Amniotic epithelial cell (primary cell): ENCODE measurements at regions not wholly inside any gene's neighbourhood (a gene's known extent, or its start where the extent isn't known, plus 50 kb on each side); places are given as distances from the start of the nearest gene placed in this dataset.

Source experiments
- DNase-seq: peaks from one replicate; pipeline ENCODE4 v3.0.0-alpha.2; 2010; ENCODE audit warnings: low read depth

DNA sequence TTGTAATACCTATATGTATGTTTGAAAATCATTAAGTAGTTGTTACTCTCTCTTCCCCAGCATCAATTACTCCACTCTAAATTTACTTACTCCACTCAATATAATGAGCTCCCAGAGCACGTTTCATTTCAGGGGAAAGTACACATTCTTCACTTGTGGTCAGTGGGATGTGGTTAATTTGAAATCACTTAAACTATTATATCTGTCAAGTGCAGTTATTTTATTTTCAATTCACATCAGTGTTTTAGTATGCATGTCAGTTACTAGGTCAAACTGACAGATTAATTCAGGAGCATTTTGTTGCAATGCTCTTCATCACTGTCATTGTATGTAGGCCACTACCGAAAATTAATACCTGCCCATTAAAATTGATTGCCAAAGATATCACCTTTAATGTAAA is 376.1 kb downstream of the ZIC4 start:
- DNase-seq = no peak

GRCh38 chr3:147015334-147015733 is 391.0 kb downstream of the ZIC4 start:
- no peak for DNase-seq

- DNase-seq = no peak
These were observed 397.5 kb downstream of the ZIC4 start for GRCh38 chr3:147008886-147009285.

DNA sequence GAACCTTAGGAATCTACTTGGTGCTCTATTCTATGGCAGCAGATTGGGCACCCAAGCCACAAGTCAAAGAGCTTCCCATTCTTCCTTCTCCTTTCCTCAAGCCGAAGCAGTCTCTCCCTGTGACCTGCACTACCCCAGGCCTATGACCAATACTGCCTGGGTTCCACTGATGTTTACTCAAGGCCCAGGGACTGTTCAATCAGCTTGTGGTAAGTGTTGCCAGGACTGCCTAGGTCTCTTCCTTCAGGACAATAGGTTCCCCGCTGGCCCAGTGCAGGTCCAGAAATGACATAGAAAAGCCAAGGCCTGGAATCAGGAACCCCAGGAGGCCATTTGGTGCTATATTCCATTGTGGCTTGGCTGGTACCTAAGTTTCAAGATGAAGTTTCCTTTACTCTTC is 397.9 kb downstream of the ZIC4 start:
- DNase-seq = no peak

DNA sequence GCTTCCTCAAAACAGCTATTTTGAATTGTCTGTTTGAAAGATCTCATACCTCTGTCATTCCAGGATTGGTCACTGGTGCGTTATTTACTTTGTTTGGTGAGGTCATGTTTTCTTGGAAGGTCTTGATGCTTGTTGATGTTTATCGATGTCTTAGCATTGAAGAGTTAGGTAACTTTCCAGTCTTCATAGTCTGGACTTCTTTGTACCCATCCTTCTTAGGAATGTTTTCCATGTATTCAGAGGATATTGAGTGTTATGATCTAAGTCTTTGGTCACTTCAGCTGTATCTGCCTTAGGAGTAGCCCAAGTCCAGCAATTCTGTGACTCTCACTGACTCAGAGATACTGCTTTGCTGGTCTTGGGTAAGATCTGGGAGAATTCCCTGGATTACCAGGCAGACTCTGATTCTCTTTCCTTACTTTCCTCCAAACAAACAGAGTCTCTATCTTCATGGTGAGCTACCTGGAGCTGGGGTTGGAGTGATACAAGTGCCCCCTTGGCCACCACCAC is 398.6 kb downstream of the ZIC4 start:
- DNase-seq = no peak

DNA sequence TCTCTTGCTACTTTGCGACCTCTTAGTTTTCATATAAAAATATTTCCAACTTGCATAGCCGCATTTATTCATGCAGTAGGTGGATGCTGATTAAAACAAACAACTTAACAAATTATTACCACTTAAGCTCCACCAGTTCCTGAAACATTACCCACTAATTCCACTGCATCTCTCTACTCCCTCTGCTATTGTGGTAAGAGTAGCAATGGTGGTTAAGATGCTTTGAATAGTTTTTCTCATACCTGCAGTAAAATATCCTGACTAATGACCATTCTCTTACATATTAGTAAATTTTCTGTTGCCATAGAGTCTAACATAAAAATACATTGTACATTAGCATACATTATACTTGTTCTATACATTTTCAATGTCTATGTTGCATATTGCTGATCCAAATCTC is 397.6 kb upstream of the PLSCR5 start:
- peak; percentile 0 for DNase-seq

GRCh38 chr3:147000274-147000673 is 395.1 kb upstream of the PLSCR5 start:
- DNase-seq = no peak

- DNase-seq = no peak
These were observed 386.8 kb upstream of the PLSCR5 start for GRCh38 chr3:146991907-146992306.

DNA sequence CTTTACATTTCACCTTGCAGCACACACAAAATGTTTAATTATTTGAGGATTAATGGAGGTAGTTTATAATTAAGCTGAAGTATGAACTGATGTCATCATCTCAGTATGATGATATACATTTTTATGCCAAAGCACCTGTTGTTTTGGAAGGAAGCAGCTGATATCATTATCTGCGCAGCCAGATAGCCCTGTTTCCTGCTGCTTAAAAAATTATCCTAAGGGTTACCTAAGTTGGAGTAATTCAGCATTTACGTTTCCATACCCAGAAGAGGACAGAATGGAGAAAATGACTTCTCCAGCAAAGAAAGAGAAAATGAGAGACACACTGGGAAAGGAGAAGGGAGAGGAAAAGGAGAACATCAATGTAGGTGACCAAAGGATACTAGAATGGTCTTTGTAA is 370.3 kb upstream of the PLSCR5 start:
- DNase-seq = no peak

GRCh38 chr3:146975032-146975431 is 369.9 kb upstream of the PLSCR5 start:
- DNase-seq = no peak

DNA sequence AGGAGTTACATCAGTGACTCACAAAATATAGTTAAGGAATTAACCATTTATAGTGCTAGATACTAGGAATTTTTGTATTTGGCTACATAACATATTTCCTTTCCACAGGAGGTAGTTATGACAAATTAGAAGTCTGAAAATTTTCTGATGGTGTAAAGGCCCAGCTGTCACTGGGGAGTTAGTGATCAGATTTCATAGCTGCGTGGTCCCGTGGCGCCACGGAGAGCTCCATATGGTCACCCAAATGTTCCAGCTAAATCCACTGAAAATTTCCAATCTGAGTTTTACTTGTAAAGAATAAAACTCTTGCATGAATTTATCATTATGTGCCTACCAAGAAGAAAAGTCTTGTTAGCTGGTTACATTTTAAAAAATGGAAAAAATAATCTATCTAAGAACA is 368.9 kb upstream of the PLSCR5 start:
- DNase-seq = no peak

DNA sequence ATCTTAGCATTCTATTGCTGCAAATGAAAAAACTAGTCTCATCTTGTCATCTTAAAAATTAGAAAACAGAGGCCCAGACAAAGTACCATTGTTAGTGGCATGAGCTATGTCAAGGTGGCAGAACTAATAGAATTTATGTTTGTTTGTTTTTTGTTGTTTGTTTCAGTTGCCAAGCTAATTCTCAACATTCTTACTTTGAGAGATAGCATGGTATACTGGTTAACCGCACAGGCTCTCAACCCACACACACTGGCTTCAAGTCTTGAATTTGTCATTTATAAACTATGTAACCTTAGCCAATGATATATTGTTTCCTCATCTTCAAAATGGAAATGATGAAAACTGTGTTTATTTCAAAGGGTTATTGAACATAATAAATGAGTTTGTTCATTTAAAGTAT is 367.6 kb upstream of the PLSCR5 start:
- DNase-seq = peak; percentile 82

GRCh38 chr3:146970236-146970635 is 365.1 kb upstream of the PLSCR5 start:
- DNase-seq = no peak

DNA sequence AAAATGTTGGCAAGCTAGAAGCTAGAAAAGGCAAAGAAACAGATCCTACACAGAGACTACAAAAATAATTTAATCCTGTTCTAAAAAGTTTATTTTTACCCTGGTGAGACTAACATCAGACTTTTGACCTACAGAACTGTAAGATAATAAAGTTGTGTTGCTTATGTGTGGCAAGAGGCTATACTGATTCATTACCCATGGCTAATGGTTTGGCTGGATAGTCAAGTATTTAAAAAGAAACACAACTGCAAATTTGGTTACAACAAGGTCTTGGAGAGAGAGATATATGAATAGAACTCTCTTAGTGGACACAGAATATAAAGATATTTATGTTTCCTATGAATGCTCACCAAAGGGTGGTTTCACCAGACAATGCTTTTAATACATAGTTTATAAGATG is 364.2 kb upstream of the PLSCR5 start:
- DNase-seq = peak; percentile 32

DNA sequence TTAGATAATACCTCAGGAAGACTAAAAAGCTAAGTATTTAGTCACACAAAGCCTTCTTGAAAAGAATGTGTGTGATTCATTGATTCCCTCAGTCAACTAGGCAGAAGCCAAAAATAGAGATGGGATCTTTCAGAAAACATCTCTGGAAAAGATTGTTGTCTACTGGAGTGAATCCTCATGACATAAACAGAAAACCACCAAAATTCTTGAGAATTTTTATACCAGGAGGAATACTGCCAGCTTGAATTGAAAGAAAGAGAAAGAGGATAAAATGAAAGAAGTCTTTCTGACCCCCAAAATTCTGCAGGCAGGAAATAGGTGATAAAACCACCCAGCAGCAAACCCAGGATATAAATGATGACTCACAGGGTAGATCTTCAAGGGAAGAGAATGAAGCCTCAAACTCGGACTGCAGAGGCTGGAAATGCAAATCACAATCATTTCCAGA is 363.1 kb upstream of the PLSCR5 start:
- DNase-seq = peak; percentile 82

DNA sequence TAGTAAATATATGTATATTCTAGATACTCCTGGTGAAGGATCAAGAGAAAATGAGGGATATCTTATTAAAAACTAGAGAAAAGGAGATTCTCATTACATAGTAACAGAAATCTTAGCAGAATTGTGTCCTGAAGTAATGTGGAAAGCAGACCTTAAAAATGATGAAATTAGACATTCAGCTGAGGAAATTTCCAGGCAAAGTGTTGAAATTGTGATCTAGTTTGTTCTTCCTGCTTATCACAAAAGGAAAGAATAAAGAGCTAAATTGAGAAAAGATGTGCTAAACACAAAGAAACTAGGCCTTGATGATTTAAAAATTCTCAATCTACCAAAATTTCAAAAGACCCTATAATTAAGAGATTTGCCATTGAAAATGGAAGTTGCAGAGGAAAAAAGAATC is 362.6 kb upstream of the PLSCR5 start:
- peak; percentile 34 for DNase-seq

GRCh38 chr3:146966124-146966523 is 361.0 kb upstream of the PLSCR5 start:
- no peak for DNase-seq

GRCh38 chr3:146953511-146953981 is 348.4 kb upstream of the PLSCR5 start:
- no peak for DNase-seq

GRCh38 chr3:146948985-146949384 is 343.8 kb upstream of the PLSCR5 start:
- DNase-seq = no peak

DNA sequence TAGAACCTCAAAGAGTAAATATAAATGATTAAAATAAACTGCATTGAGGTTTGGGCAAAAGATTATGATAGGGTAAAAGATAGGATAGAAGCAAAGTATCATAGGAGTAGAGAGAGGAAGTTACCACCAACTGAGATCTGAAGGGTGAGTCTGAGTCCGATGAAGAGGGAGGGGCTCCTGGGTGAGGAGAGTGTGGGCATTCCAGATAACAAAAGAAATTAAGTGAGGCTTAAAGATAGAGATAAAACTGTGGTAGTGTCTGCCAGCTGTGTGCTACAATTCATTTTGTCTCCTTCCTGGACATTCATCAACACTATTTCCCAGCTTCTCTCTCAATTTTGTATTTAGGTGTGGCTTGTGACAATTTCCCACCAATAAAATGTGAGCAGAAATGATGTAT is 343.0 kb upstream of the PLSCR5 start:
- DNase-seq = no peak

DNA sequence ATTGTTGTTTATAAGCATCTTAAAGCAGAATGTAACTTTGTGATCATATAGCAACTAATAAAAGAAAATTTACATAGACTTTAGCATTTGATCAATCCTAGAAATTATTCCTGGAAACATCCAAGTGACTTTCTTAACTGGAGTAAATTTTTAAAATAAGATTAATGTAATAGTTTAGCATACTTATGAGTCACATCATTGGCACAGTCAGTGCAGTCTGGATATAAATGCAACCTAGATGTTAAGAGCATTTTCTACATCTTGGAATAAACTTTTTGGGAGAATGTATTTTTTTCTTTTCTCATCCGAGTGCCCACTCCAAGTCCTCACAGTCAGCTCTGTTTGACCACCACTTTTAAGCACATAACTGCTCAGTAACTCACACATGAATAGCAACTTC is 324.6 kb upstream of the PLSCR5 start:
- no peak for DNase-seq

DNA sequence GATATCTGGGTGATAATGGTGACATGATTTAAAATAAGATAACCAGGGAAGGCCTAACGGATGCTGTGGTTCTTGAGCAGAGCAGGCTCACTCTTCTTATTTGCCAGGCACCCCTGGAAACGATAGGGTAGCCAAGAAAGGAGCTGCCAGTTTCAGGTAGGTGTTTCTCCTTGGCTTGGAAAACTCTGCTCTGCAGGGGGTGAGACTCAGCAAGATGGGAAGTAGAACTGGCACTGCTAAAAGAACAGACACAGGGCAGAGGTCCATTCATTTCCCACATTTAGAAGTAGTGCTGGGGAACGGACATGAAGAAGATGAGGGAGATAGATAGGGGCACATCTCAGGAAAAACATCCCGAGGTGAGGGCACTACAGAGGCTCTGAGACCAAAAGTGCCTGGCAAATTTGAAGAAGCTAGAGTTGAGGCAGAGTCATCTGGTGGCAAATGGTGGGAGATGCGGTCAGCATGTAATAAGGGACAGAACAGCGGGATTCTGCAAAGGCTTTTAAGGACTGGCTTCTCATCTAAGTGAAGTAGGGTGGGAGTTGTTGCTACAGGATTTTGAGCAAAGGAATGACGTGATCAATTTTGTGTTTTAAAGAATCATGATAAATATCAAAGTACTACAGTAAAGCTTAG is 323.4 kb upstream of the PLSCR5 start:
- DNase-seq = no peak

GRCh38 chr3:146921693-146922092 is 316.5 kb upstream of the PLSCR5 start:
- DNase-seq = no peak

GRCh38 chr3:146914409-146914808 is 309.3 kb upstream of the PLSCR5 start:
- DNase-seq = no peak
